HL-60/S4 (cell line): ENCODE measurements at regions not wholly inside any gene's neighbourhood (a gene's known extent, or its start where the extent isn't known, plus 50 kb on each side); places are given as distances from the start of the nearest gene placed in this dataset.

Source experiments
- in situ Hi-C: fragments of 300-500 bp; cut with MboI; formaldehyde crosslinking; loops from 2 replicates; pipeline ENCODE4 v1.14.3; 2022; ENCODE audit warnings: low sequenced_read_pairs

GRCh38 chr2:37588316-37588777 lies 83.1 kb downstream of the CDC42EP3 start:
- in situ Hi-C loops: no loop called here

GRCh38 chr2:37589298-37589697 lies 82.1 kb downstream of the CDC42EP3 start:
- in situ Hi-C loops: no loop called here

- in situ Hi-C loops: no loop called here
These were observed 81.3 kb downstream of the CDC42EP3 start for GRCh38 chr2:37590119-37590571.
